IPS-NIHi7 (cell line): ENCODE measurements at regions not wholly inside any gene's neighbourhood (a gene's known extent, or its start where the extent isn't known, plus 50 kb on each side); places are given as distances from the start of the nearest gene placed in this dataset.
"Not testable (repeated sequence)": the region's sequence is repeated elsewhere in the genome, so short reads cannot be mapped to it uniquely, and the experiment has no call there.

Source experiments
- DNase-seq: peaks from one replicate; pipeline ENCODE4 v3.0.0; 2012; ENCODE audit warnings: mixed read lengths; ENCODE audit errors: extremely low spot score

DNA sequence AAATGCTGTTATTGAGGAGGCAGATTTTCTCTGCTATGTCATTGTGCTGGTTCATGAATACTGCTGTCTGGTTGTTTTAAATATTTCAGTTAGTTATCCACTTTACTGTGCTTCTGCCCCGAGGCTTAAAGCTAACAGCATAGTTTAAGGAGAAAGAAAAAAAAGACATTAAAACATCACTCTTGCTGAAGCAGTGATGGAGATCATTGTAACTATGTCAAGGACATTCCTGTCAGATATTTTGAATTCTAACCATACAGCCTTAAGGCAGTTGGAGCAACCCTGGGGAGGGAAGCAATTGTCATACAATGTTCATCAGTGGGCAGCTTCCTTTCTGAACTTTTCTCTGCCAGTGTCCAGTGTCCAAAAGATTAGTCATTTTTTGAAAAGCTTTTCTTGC is 199.0 kb upstream of the DDX53 start:
- DNase-seq: no peak

- DNase-seq: no peak
Observed at GRCh38 chrX:22803353-22803752, 196.4 kb upstream of the DDX53 start.

GRCh38 chrX:22810876-22811275 is 188.9 kb upstream of the DDX53 start:
- no peak for DNase-seq

DNA sequence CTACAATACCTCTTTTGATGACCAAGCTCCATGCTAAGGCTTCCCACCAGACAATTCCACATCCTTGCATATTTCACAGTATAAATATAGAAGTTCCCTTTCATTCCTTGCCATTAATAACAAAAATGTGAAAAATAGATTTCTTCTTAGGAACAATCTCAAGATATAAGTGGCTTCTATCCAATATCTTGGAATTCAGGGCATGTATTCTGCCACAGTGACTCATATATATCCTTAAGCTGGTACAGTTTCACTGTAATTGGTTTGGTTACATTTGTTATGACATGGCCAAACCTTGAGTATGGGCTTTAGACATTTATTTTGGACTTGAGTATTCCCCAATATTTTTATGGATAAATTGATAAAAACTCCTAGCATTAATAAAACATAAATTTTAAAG is 181.7 kb upstream of the DDX53 start:
- no peak for DNase-seq

- no peak for DNase-seq
Observed at GRCh38 chrX:22855693-22856092, 144.1 kb upstream of the DDX53 start.

DNA sequence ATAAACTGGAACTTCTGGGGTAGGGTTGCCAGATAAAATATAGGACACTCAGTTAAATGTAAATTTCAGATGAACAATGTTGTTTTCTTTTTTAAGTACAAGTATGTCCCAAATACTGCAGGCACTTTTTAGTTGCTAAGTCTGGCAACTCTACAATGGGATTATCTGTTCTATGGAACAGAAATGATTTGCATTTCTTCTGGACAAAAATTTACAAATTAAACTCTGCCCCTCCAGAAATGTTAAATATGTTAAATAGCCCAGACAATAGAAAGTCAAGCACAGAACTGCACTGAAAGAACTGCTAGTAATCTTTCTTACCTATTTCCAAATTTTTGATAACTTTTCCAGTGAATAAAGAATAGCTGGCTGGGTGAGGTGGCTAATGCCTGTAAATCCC is 140.1 kb upstream of the DDX53 start:
- no peak for DNase-seq

GRCh38 chrX:22866801-22867200 is 133.0 kb upstream of the DDX53 start:
- DNase-seq: not testable (repeated sequence)

DNA sequence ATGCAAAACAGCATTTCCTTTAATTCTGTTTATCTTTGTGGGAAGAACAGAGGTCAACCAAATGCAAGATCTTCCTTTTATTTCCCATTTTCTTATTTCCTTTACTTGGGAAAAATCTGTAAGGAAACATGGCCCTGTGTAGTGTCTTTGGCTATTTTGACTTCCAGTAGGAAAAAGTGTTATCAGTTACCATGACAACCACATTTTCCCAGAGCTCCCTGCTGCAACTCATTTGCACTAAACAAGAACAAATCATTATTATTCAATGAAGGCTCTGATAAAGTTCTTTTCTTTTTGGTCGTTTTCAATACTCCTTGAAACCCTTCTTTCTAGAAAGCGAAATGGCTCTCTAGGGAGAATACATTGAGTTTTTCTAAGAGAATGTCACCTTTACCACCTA is 117.2 kb upstream of the DDX53 start:
- DNase-seq: no peak

DNA sequence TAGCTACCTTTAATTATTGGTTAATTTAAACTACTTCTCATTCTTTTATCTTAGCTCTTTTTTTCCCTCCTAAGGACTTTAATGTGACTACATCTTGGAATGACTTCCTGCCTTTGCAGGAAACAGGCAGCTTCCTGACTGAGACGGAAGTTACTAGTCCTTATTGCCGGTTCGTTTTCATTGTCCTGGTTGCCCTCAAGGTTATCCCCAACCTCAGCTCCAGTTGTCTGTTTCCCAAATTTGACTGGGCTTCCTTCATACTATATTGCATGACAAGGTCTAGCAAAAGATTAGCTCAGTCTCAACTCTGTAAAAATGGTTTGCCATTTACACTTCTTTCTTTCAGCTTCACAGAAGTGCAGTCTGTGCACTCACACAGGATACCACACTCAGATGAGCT is 109.9 kb upstream of the DDX53 start:
- DNase-seq: no peak

DNA sequence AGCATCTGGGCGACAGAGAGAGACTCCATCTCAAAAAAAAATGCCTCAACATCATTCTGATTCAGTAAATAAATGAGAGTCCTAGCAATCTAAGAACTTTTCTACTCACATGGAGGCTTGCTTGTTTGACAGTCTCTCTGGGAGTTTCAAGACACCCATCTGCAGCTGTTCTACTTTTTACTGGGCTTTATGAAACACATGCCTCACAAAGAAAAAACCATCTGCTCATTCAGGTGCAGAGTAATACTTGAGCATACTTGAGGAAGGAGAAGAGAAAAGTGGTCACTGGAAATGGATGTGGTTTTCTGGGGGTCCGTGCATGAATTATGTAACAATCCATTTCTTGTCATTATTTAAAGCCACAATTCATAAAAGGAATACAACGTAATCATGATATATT is 87.1 kb upstream of the DDX53 start:
- DNase-seq: no peak

DNA sequence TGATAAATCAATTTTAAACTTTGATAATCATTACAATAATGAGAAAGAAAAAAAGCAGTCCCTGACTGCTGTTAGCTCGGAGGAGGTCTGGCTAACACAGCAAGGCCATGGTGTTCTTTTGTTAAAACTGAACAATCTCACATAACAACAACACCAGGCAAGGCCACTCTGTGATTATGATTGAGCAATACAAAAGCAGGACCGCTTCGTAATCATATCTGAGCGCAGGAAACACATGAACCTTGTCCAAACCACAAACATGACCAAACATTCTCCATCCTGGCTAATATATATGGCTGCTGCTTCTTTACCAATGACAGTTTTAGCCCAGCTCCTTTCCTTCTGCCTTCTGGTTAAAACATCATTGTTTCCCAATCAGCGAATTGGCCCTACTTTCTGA is 76.8 kb upstream of the DDX53 start:
- no peak for DNase-seq

GRCh38 chrX:22934640-22935039 is 65.1 kb upstream of the DDX53 start:
- no peak for DNase-seq

DNA sequence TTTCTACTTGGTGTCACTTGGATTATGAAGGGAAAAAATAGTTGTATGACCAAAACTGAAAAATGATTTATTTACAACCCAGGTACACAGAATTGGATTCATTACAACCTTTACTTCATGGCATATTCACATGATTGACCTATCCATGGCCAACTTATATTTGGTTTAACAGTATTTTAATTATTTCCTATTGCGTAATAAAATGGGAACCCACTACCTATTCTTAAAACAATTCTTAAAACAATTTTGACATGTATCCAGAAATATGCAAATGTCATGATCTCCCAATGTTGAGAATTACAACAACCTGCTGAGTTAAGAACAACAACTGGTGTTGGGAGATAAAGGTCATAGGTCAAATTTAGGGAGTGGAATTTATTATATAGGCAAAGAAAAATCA is 54.8 kb upstream of the DDX53 start:
- no peak for DNase-seq
